ENCODE measurements at regions not wholly inside any gene's neighbourhood (a gene's known extent, or its start where the extent isn't known, plus 50 kb on each side); places are given as distances from the start of the nearest gene placed in this dataset.

GRCh38 chr5:100646011-100646410, 110.8 kb downstream of the FAM174A start:
- FAIRE-seq: no peak
- no peak for TF ChIP-seq CTCF (IDR thresholded peaks at IDR 0.05; ENCODE audit: borderline replicate concordance, extremely low read depth, insufficient read depth)
- Histone ChIP-seq H3K27me3 (ENCODE audit: control insufficient read depth, insufficient read depth, low read length) (no peaks in the 10 kb centered on the region), H3K9ac (ENCODE audit: low read length in 3 of 3) (no peak overlapping the region), H3K4me3 (ENCODE audit: low read length in 3 of 3) (no peak overlapping the region), H3K36me3 (ENCODE audit: control insufficient read depth in 2 of 3, insufficient read depth in 3 of 3, low read length in 3 of 3) (no peaks in the 10 kb centered on the region), H3K4me1 (ENCODE audit: control insufficient read depth in 2 of 3, insufficient read depth in 2 of 3, low read depth in 1 of 3, low read length in 3 of 3) (peaks cover 2 to 9% (median 4%) of the 10 kb centered on the region in 3 donors), H3K9me3 (ENCODE audit: control insufficient read depth in 2 of 3, insufficient read depth in 1 of 3, low read length in 3 of 3) (no peaks in the 10 kb centered on the region), H3K27ac (ENCODE audit: low read depth in 2 of 2, low read length in 2 of 2) (no peak overlapping the region)
- no peak for DNase-seq
- intact Hi-C loops (cut with DNase I): no loop called here

GRCh38 chr5:100646691-100647090, 111.5 kb downstream of the FAM174A start:
- peaks cover 2 to 9% (median 4%) of the 10 kb centered on the region in 3 donors for H3K4me1 ChIP-seq (ENCODE audit: control insufficient read depth in 2 of 3, insufficient read depth in 2 of 3, low read depth in 1 of 3, low read length in 3 of 3)
- no peak overlapping the region for H3K27ac ChIP-seq (ENCODE audit: low read depth in 2 of 2, low read length in 2 of 2)
- peak in 1 of 5 donors; percentile 77 for DNase-seq
- no peaks in the 10 kb centered on the region for H3K27me3 ChIP-seq (ENCODE audit: control insufficient read depth, insufficient read depth, low read length)
- H3K4me3 ChIP-seq (ENCODE audit: low read length in 3 of 3): no peak overlapping the region
- intact Hi-C loops (cut with DNase I): no loop called here
- H3K9ac ChIP-seq (ENCODE audit: low read length in 3 of 3): no peak overlapping the region
- no peaks in the 10 kb centered on the region for H3K36me3 ChIP-seq (ENCODE audit: control insufficient read depth in 2 of 3, insufficient read depth in 3 of 3, low read length in 3 of 3)
- TF ChIP-seq CTCF (IDR thresholded peaks at IDR 0.05; ENCODE audit: borderline replicate concordance, extremely low read depth, insufficient read depth): no peak
- FAIRE-seq: no peak
- no peaks in the 10 kb centered on the region for H3K9me3 ChIP-seq (ENCODE audit: control insufficient read depth in 2 of 3, insufficient read depth in 1 of 3, low read length in 3 of 3)

GRCh38 chr5:100647461-100648230, 112.5 kb downstream of the FAM174A start:
- no peak for FAIRE-seq
- peaks cover 2 to 9% (median 4%) of the 10 kb centered on the region in 3 donors for H3K4me1 ChIP-seq (ENCODE audit: control insufficient read depth in 2 of 3, insufficient read depth in 2 of 3, low read depth in 1 of 3, low read length in 3 of 3)
- intact Hi-C loops (cut with DNase I): no loop called here
- no peak for TF ChIP-seq CTCF (IDR thresholded peaks at IDR 0.05; ENCODE audit: borderline replicate concordance, extremely low read depth, insufficient read depth)
- no peaks in the 10 kb centered on the region for H3K27me3 ChIP-seq (ENCODE audit: control insufficient read depth, insufficient read depth, low read length)
- peak overlapping the region; percentile 13 to 51 (median 47) for H3K4me3 ChIP-seq (ENCODE audit: low read length in 3 of 3)
- no peaks in the 10 kb centered on the region for H3K36me3 ChIP-seq (ENCODE audit: control insufficient read depth in 2 of 3, insufficient read depth in 3 of 3, low read length in 3 of 3)
- DNase-seq: peak; percentile 74 to 93 (median 91)
- H3K9me3 ChIP-seq (ENCODE audit: control insufficient read depth in 2 of 3, insufficient read depth in 1 of 3, low read length in 3 of 3): no peaks in the 10 kb centered on the region
- H3K9ac ChIP-seq (ENCODE audit: low read length in 3 of 3): peak overlapping the region in 1 of 3 donors; percentile 47
- no peak overlapping the region for H3K27ac ChIP-seq (ENCODE audit: low read depth in 2 of 2, low read length in 2 of 2)

Measured in kidney (tissue), 13 donors.